Right lobe of liver (tissue), 4 donors: ENCODE measurements at regions not wholly inside any gene's neighbourhood (a gene's known extent, or its start where the extent isn't known, plus 50 kb on each side); places are given as distances from the start of the nearest gene placed in this dataset.
"Not testable (repeated sequence)": the region's sequence is repeated elsewhere in the genome, so short reads cannot be mapped to it uniquely, and the experiment has no call there.

ENCODE experiments used
- CTCF ChIP-seq, 4 donors: fragments of 200-600 bp in 3 of 4; fragments of 450-650 bp in 1 of 4; IDR thresholded peaks; one replicate each; pipeline versions ENCODE4 v1.5.1 to v1.8.0; 2016 to 2022; ENCODE audit warnings: antibody characterized with exemption in 4 of 4, mild to moderate bottlenecking in 2 of 4
- POLR2A ChIP-seq: fragments of 450-650 bp; IDR thresholded peaks from one replicate; pipeline ENCODE4 v1.6.1; 2017; ENCODE audit warnings: antibody characterized with exemption, mild to moderate bottlenecking
- donor health status: DM: no; HTN: no; CAD: no.
- donor health status: DM: no; HTN: no; CAD: no.
- donor health status: DM: no; HTN: yes; CAD: no.

GRCh38 chr15:84384421-84384820 lies 148.8 kb downstream of the GOLGA6L4 start:
- not testable (repeated sequence) for TF ChIP-seq POLR2A; CTCF (IDR thresholded peaks at IDR 0.05)
